OCI-LY1 (cell line): ENCODE measurements at regions not wholly inside any gene's neighbourhood (a gene's known extent, or its start where the extent isn't known, plus 50 kb on each side); places are given as distances from the start of the nearest gene placed in this dataset.

Experiments used
- EZH2 ChIP-seq: fragments of 200-600 bp; sonication (generic), shearing (Covaris generic); IDR thresholded peaks from 2 replicates; pipeline ENCODE4 v1.8.0; 2017; ENCODE audit warnings: borderline replicate concordance, mixed run types, mild to moderate bottlenecking, antibody characterized with exemption, low read length, moderate library complexity, mixed read lengths
- TF ChIP-seq, protein P1 (sequence below): fragments of 200-600 bp; sonication (generic), shearing (Covaris generic); IDR thresholded peaks from 2 replicates; pipeline ENCODE4 v1.5.1; 2017; ENCODE audit warnings: mild to moderate bottlenecking, antibody characterized with exemption, low read length, moderate library complexity, mixed read lengths

DNA sequence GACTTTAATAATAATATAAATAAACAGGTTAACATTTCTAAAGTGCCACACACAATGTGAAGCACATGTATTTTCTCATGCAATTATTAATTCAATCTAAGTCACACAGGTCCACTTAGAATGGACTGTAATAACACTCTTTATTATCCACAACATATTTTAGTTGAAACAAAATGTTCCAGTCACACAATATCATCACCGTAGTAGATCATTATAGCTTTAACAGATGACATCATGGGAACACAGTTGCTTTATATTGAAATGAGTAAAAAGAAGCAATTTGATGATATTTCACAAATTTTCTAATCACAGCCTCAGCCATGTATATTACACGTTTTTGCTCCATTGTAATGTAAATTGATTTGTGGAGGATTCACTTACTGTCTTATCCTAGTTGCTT lies 266.3 kb downstream of the MEIS1 start:
- TF ChIP-seq, protein P1, sequence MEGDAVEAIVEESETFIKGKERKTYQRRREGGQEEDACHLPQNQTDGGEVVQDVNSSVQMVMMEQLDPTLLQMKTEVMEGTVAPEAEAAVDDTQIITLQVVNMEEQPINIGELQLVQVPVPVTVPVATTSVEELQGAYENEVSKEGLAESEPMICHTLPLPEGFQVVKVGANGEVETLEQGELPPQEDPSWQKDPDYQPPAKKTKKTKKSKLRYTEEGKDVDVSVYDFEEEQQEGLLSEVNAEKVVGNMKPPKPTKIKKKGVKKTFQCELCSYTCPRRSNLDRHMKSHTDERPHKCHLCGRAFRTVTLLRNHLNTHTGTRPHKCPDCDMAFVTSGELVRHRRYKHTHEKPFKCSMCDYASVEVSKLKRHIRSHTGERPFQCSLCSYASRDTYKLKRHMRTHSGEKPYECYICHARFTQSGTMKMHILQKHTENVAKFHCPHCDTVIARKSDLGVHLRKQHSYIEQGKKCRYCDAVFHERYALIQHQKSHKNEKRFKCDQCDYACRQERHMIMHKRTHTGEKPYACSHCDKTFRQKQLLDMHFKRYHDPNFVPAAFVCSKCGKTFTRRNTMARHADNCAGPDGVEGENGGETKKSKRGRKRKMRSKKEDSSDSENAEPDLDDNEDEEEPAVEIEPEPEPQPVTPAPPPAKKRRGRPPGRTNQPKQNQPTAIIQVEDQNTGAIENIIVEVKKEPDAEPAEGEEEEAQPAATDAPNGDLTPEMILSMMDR: no peak
- TF ChIP-seq EZH2: no peak
